NCI-H1436 treated with DMSO at 0.1 percent for 48 hours (cell line): ENCODE measurements at regions not wholly inside any gene's neighbourhood (a gene's known extent, or its start where the extent isn't known, plus 50 kb on each side); places are given as distances from the start of the nearest gene placed in this dataset.

Experiments used
- DNase-seq: peaks from one replicate; lab custom pipeline; 2025; lab: John Stamatoyannopoulos, UW

DNA sequence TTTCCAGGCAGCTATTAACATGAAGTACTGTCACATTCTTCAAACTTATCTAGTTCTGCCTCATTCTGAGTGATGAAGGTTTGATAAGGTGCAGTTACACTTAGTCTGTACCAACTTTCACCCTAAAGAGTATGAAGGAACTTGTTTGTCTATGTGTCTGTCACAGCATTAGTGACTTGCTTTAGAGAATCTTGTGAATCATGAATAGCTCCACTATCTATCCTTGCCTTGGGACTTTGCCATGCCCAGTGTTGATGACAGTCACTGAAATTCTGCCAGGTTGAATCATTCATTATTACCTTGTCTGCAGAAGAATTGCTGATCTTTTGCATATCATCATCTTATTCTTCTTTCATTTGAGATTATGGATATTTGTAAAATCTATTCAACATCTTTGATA lies 50.9 kb upstream of the A1CF start:
- DNase-seq: no peak

DNA sequence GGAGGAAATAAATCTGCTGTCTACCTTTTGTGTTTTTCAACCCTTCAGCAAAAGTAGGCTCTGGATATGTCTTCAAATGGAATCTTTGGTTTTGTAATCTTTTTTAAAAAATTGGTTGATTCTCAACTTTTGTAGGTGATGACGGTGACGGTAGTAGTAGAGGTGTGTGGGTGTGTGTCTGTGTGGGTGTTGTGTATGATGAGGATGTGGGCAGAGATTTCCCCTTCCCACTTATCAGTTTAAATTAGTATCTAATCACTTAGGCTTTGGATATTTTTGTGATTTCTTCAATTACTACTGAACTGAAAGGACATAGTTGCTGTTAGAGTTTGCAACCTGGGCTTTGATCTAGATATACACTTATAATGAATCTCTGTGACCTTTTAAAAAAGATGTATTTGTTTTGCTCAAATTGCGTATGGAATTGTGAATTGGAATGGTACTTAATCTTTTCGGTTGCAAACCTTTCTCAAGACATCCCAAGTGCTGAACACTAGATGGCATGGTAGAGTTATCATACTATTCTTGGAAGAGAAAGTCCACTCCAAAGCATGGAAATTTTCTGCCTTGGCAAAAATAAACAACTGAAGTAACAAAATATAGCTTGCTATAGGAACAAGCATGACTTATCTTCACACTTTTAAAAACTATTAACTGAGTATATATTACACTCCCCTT lies 51.9 kb upstream of the A1CF start:
- DNase-seq: no peak

DNA sequence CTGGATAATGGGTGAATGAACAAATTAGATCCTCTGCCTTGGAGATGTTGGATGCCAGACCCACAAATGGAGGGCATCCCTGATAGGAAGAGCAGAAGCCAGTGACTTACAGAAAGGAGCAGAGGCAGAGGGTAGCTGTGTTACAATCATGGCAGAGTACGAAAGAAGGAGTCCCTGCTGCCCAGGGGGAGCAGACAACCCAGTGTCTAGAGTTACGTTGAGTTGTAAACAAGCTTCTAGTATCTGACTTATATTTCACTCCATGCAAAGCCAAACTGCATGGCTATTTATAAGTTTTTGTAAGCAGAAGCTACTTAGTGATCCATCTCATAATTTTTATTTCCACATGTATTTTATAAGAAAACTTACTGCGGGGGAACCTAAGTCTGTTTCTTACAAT lies 56.2 kb upstream of the A1CF start:
- DNase-seq: no peak

DNA sequence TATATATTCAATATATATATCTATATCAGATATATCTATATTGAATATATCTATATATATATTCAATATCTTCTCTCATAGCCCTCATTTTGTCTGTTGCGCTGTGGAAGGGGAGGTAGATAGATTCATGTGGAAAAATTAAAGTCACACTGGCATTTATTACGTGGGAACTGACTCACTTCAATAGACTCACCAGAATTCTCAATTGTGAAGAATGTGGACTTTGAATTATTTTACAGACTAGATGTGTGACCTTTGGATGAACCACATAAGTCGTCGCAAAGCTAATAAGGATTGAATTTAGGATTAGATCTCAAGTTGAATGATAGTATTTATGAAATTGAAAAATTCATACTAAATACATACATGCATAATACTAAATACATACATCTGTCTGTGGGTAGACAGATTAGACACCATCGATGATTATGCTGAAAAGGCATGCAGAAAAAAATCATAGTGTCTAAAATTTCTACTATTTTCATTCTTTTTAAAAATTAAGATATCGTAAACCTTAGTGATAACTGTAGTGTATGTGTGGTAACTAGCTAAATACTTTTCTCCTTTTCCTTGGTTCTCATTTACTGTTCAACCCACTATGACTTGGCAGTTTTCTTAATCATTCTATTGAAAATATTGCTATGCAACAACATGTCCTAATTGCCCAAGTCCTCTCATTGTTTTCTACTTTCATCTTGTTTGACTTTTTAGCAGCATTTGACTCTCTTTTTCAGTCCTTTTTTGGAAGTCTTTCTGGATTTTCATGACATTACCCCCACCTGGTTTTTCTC lies 61.8 kb upstream of the A1CF start:
- DNase-seq: no peak

- DNase-seq: no peak
Observed at GRCh38 chr10:50951365-50951764, 65.9 kb upstream of the A1CF start.

DNA sequence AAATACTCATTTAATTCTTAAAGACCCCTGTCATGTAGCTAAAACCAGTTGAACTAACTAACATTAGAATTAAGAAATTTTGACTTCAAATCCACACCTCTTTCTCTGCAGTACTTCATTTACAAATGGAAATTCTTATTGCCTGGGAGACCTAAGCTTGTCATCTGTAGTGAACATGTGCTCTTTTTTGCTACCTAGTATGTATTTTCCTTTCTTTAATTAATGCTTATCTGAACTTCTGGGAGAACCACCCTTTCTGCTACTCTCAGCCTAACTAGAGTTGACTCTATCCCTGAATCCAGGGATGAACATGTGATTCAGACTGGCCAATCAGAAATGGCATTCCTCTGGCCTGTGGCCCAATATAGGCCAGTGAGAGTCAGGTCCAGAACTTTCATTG lies 75.9 kb upstream of the A1CF start:
- DNase-seq: no peak

GRCh38 chr10:50963063-50963462 lies 77.6 kb upstream of the A1CF start:
- no peak for DNase-seq

DNA sequence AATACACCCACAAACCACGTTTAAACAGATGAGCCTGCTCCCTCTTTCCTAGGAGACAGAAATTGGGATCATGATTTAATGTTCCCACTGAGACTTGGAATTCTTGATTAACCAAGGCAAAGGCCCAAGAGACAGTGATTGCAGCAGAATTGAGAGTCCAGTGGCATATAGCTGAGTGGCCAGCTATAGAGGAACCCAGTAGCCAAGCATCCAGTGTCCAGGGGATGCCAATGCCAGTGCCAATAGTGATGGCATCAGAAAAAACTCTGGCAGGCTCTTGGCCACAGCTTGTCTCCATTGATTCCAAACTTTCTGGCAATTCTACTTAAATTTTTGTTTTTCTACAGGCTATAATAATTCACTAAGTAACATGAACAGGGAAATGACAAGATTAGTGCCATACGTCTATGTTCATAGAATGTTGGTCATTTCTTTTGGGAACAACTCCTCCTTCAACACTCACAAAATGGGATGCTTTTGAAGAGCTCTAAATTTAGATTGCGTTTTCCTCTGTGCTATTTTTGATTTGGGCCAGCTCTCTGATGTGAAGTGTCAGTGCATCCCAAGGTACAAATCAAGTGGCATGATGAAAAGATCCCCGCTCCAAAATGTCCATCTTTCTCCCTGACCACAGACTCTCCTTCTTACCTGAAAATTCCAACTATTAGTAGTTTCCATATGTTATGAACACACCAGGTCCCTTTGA lies 83.1 kb upstream of the A1CF start:
- no peak for DNase-seq

GRCh38 chr10:50972591-50972990 lies 87.2 kb upstream of the A1CF start:
- DNase-seq: no peak

DNA sequence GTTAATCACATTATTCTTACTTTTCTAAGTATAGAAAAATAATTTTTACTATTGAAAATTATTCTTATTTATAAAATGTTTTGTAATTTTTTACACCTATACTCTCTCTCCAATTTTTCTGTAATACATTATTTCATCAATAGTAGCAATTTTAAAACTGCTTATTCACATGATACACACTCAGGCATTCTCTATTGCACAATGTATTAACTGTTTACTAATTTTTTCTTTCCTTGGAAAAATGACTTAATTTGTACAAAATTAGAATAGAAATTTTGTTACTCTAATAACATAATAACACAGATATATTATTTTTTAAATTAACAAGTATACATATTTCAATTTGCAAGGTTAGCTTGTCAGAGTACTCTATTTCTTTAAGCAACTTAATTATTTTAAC lies 92.9 kb upstream of the PRKG1 start:
- DNase-seq: no peak

GRCh38 chr10:50981904-50982303 lies 92.4 kb upstream of the PRKG1 start:
- DNase-seq: no peak

- DNase-seq: no peak
Observed at GRCh38 chr10:50982989-50983388, 91.3 kb upstream of the PRKG1 start.

DNA sequence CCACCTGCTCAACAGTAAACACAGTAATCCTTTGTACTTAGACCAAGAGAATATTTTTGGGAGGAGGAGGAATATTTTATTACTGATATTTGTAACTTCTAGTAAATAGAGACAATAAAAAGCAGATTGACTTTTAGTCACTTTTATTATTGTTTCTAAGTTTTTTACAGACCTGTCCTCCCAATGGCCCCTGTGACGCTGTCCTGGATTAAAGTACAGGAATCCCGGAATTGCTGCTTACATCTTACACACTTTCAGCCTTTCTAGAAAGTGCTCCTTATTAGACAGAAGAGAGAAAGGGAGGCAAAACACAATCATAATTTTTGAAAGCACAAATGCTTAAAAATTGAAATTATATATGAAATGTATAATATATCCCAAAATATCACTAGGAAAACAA lies 86.4 kb upstream of the PRKG1 start:
- DNase-seq: no peak

DNA sequence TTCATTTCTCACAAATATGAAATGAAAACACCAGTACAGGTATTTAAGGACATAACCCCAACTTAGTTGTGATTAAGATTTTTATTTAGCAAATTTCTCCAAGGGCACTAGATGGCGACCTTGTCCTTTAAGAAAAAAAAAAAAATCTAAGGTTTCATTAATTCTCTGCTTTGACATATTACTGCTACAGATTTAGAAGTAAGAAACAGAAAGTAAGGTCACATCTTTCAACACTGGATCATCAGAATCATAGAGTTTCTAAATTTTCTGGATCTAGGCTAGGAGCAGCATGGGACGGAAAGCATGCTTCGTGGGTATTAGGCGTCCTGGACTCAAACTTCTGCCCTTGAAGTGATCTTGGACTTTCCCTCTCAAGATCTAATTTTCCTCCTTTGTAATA lies 85.5 kb upstream of the PRKG1 start:
- DNase-seq: no peak

DNA sequence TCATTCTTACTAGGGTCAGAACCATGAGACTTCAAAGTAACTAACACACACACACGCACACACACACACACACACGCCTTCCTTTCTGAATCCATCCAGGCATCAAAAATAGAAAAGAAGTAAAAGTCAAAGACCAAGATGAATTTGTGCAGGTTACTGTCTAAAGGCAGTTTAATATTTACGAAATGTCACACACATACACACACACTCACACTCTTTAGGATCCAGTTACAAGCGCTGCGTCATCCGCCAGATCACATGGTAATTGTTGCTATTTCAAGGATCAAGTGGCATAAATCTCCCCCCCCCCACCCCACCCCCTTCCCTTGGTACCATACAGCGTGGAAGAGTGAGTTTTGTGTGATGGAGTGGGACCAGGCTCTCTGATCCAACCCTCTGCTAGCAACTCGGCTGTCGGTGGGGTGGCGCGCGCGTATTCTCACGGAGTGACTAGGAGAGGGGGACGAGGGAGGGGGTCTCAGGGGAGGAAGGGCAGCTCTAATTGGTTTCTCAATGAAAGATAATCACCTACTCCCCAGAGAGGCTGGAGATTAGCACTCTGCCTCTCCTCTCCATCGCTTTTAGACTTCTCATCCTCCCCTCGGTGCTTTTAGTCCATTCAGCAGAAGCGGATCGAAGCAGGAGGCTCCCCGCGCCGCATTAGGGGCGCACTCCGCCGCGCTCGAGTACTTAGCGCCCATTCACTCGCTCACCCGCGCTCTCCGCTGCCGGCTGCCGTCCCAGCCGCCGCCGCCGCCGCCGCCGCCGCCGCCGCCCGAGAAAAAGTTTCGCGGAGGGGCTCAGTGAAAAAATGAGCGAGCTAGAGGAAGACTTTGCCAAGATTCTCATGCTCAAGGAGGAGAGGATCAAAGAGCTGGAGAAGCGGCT lies 83.5 kb upstream of the PRKG1 start:
- peak; percentile 33 for DNase-seq

DNA sequence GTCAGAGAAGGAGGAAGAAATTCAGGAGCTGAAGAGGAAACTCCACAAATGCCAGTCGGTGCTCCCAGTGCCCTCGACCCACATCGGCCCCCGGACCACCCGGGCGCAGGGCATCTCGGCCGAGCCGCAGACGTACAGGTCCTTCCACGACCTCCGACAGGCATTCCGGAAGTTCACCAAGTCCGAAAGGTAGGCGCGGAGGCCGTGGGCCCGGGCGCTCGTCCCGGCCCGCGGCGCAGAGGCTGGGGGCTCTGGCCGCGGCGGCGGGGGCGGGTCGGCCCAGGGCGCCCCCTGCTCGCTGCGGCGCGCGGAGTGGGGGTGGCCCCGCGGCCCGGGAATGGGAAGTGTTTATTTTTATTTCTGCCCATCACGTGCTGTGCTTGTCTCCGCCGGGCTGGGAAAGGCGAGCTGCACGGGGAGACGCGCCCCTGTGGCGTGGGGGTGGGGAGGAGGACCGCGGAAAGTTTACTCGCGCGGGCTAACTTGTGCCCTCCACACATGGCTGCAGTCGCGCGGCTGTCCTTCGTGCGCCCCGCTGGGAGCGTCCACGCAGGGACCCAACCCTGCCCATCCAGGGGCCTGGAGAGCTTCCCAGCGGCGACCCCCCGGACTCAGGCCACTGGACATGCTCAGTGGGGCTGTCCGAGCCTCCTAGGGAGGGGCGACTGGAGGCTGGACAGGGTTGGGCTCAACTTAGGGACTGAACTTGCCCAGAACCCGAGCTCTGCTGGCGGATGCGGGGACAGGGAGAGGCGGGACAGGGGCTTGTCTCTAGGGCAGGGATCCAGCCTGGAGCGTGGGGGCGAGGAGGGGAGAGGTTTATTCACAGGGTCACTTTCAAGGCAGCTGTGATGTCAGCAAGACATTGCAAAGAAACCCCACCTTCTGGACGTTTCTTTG lies 82.6 kb upstream of the PRKG1 start:
- no peak for DNase-seq

DNA sequence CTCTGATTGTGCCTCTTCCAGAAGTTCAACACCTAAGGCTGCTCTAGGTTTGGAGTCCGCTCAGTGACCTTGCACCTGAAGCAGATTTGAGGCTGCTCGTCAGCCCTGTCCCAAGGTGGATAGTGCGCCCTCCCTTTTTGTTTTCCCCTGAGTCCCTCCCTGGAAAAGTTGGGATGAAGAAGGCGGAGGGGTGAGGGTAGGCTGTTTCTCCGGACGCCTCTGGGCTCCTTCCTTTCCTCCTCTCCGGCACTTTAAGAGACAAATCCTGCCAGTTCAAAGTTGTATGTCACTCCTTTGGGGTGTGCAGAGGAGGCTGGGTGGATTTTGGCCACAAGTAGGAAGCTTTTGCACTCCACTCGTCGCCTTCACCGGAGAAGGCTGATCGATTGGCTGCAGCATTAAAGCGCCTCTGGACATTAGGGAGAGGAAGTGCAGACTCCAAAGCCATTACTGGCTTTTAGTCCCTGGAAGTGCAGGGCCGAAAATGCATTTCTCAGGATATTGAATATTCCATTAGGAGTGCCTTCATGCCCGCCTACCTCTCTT lies 81.9 kb upstream of the PRKG1 start:
- DNase-seq: no peak

DNA sequence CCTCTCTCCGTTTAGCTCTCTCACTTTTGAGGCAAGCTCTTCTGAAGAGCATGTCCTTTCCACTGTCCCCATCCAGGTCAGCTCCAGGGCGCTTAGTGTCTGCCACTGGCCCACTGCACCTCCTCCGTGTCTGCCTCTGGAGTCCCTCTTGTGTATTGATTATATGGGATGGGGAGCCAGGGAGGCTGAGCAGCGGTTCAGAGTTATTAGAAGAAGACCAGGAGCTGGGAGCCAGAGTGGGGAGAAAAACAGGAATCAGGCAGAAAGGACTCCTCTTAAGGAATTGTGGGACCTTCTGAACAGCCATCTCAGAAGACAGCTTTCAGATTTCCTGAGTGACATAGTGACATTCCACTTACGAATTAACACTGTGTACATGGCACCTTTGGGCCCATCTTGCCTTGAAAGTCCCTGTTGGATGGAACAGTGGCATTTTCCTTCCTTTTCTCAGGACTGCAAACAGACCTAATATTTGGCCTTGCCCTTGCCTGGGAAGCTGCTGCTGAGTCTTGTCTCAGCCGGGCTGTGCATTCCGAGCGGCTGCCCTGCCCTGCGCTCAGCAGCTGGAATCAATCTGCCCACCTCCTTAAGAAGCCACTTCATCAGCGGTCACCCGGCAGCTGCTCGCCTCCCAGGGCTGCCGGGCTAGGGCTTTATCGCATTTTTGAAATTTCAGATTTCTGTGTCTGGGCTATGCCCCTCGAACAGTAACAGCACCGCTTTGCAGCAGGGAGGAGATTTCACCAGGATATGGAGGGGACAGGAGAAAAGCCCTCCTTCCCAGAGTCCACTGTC lies 81.1 kb upstream of the PRKG1 start:
- no peak for DNase-seq

- no peak for DNase-seq
Observed at GRCh38 chr10:50993771-50994251, 80.5 kb upstream of the PRKG1 start.

- DNase-seq: no peak
Observed at GRCh38 chr10:50997461-50997860, 76.8 kb upstream of the PRKG1 start.
